ENCODE measurements at regions not wholly inside any gene's neighbourhood (a gene's known extent, or its start where the extent isn't known, plus 50 kb on each side); places are given as distances from the start of the nearest gene placed in this dataset.

DNA sequence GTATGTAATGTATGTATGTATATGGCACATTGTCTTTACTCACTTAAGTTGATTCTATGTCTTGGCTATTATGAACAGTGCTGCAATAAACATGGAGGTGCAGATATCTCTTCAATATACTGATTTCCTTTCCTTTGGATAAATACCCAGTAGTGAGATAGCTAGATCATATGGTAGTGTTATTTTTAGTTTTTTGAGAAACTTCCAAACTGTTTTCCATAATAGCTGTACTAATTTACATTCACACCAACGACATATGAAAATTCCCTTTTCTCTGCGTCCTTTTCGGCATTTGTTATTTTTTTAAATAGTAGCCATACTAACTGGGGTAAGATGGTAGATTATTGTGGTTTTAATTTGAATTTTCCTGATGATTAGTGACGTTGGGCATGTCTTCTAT is 445.6 kb downstream of the NFIB start (continued):
- TF ChIP-seq, protein P1, sequence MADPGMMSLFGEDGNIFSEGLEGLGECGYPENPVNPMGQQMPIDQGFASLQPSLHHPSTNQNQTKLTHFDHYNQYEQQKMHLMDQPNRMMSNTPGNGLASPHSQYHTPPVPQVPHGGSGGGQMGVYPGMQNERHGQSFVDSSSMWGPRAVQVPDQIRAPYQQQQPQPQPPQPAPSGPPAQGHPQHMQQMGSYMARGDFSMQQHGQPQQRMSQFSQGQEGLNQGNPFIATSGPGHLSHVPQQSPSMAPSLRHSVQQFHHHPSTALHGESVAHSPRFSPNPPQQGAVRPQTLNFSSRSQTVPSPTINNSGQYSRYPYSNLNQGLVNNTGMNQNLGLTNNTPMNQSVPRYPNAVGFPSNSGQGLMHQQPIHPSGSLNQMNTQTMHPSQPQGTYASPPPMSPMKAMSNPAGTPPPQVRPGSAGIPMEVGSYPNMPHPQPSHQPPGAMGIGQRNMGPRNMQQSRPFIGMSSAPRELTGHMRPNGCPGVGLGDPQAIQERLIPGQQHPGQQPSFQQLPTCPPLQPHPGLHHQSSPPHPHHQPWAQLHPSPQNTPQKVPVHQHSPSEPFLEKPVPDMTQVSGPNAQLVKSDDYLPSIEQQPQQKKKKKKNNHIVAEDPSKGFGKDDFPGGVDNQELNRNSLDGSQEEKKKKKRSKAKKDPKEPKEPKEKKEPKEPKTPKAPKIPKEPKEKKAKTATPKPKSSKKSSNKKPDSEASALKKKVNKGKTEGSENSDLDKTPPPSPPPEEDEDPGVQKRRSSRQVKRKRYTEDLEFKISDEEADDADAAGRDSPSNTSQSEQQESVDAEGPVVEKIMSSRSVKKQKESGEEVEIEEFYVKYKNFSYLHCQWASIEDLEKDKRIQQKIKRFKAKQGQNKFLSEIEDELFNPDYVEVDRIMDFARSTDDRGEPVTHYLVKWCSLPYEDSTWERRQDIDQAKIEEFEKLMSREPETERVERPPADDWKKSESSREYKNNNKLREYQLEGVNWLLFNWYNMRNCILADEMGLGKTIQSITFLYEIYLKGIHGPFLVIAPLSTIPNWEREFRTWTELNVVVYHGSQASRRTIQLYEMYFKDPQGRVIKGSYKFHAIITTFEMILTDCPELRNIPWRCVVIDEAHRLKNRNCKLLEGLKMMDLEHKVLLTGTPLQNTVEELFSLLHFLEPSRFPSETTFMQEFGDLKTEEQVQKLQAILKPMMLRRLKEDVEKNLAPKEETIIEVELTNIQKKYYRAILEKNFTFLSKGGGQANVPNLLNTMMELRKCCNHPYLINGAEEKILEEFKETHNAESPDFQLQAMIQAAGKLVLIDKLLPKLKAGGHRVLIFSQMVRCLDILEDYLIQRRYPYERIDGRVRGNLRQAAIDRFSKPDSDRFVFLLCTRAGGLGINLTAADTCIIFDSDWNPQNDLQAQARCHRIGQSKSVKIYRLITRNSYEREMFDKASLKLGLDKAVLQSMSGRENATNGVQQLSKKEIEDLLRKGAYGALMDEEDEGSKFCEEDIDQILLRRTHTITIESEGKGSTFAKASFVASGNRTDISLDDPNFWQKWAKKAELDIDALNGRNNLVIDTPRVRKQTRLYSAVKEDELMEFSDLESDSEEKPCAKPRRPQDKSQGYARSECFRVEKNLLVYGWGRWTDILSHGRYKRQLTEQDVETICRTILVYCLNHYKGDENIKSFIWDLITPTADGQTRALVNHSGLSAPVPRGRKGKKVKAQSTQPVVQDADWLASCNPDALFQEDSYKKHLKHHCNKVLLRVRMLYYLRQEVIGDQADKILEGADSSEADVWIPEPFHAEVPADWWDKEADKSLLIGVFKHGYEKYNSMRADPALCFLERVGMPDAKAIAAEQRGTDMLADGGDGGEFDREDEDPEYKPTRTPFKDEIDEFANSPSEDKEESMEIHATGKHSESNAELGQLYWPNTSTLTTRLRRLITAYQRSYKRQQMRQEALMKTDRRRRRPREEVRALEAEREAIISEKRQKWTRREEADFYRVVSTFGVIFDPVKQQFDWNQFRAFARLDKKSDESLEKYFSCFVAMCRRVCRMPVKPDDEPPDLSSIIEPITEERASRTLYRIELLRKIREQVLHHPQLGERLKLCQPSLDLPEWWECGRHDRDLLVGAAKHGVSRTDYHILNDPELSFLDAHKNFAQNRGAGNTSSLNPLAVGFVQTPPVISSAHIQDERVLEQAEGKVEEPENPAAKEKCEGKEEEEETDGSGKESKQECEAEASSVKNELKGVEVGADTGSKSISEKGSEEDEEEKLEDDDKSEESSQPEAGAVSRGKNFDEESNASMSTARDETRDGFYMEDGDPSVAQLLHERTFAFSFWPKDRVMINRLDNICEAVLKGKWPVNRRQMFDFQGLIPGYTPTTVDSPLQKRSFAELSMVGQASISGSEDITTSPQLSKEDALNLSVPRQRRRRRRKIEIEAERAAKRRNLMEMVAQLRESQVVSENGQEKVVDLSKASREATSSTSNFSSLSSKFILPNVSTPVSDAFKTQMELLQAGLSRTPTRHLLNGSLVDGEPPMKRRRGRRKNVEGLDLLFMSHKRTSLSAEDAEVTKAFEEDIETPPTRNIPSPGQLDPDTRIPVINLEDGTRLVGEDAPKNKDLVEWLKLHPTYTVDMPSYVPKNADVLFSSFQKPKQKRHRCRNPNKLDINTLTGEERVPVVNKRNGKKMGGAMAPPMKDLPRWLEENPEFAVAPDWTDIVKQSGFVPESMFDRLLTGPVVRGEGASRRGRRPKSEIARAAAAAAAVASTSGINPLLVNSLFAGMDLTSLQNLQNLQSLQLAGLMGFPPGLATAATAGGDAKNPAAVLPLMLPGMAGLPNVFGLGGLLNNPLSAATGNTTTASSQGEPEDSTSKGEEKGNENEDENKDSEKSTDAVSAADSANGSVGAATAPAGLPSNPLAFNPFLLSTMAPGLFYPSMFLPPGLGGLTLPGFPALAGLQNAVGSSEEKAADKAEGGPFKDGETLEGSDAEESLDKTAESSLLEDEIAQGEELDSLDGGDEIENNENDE (IDR thresholded peaks at IDR 0.05; ENCODE audit: low read depth, low read length), result no peak
- TF ChIP-seq FOXP1 (CRISPR knock-in tag; IDR thresholded peaks at IDR 0.05), result no peak
- no peak for TF ChIP-seq ZNF764 (CRISPR knock-in tag; IDR thresholded peaks at IDR 0.05; ENCODE audit: low read depth)
- no peak for TF ChIP-seq POLR3A (IDR thresholded peaks at IDR 0.05; ENCODE audit: borderline replicate concordance, extremely low read depth, insufficient read depth, insufficient read length)
- no peak for TF ChIP-seq DIDO1 (tag; IDR thresholded peaks at IDR 0.05; ENCODE audit: low read depth)
- TF ChIP-seq, protein P2, sequence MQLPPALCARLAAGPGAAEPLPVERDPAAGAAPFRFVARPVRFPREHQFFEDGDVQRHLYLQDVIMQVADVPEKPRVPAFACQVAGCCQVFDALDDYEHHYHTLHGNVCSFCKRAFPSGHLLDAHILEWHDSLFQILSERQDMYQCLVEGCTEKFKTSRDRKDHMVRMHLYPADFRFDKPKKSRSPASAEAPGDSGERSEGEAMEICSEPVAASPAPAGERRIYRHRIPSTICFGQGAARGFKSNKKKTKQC (CRISPR knock-in tag; IDR thresholded peaks at IDR 0.05), result no peak
- no peak for TF ChIP-seq ZNF696 (CRISPR knock-in tag; conservative IDR thresholded peaks at IDR 0.05)
- no peak for TF ChIP-seq RUNX1 (IDR thresholded peaks at IDR 0.05; ENCODE audit: low read depth)
- TF ChIP-seq MTA1 (IDR thresholded peaks at IDR 0.05; ENCODE audit: borderline replicate concordance), result no peak

Data from K562 (cell line).